GM12872 (cell line): ENCODE measurements at regions not wholly inside any gene's neighbourhood (a gene's known extent, or its start where the extent isn't known, plus 50 kb on each side); places are given as distances from the start of the nearest gene placed in this dataset.

Source experiments
- CTCF ChIP-seq: IDR thresholded peaks from 3 replicates; pipeline ENCODE4 v1.5.1; 2011; ENCODE audit warnings: low read depth, mild to moderate bottlenecking, low read length, moderate library complexity; ENCODE audit not compliant: insufficient read depth

DNA sequence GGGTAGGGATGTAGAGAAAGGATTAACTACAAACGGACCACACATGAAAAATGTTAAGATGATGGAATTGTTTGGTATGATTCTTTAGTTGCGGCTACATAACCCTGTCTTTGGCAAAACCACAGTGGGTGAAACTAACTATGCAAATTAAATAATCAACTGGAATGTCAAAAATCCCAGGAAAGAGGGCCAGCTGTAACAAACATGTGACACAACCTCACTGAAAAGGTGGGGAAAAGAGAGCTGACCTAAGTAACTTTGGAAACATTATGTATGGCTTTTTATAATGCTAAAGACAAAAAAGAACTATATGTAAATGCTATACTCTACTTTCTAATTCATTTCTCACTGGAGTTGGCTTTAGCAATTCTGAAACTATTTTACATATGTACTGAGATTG, 252.0 kb downstream of the MRPS30 start:
- TF ChIP-seq CTCF, result no peak

DNA sequence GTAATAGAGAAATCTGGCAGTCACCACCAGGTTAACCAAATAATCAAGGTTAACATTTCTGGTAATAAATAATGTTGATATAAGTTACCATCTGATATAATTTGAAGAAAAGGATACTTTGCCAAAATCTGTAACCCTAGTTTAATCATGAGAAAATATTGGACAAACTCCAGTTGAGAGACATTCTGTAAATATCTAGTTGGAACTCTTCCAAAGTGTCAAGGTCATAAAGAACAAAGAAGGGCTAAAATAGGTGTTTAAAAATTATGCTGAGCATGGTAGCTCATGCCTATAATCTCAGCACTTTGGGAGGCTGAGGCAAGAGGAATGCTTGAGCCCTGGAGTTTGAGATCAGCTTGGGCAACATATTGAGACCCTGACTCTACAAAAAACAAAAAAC, 253.3 kb downstream of the MRPS30 start:
- no peak for TF ChIP-seq CTCF

DNA sequence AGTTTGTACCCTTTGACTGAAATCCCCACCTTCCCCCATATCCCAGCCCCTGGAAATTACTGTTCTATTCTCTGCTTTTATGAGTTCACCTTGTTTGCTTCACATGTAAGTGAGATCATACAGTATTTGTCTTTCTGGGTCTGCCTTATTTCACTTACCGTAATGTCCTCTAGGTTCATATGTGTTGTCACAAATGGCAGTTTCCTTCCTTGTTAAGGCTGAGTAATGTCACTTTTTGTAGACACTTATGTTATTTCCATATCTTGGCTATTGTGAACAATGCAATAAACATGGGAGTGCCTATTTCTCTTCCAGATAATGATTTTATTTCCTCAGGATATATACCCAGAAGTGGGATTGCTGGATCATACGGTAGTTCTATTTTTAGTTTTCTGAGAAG, 272.3 kb downstream of the MRPS30 start:
- TF ChIP-seq CTCF, result no peak

DNA sequence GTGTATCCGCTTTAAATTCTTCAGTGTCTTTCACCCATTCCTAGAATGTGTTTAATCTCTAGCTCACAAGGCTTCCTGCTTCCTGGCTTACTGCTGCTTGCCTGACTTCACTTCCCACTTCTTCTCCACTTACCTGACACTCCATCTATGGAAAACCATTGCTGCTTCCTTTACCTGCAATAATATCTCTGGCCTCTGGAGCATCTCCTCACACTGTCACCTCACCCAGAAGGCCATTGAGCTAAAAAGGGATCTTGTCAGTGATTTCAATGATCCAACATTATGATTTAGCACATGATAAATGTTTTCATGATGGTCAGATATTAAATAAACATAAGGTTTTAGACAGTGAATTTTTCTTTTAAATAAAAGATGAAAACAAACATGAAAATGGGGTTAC, 281.1 kb downstream of the MRPS30 start:
- TF ChIP-seq CTCF, result no peak

DNA sequence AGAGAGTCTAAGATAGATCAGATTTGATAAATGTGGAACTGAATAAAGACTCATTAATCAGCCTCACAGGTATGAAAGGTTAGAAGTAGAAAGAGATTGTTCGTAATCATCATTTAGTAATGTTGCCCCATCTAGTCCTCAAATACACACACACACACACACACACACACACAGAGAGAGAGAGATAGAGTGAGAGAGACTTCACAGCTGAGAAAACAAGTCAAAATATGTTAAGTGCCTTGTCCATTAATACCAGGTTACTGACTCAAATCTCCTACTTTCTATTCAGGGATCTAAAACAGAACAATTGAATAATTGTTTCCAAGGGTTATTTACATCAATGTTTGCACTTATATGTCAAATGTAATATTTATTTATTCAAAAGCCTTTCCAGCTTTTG, 284.6 kb downstream of the MRPS30 start:
- no peak for TF ChIP-seq CTCF

- no peak for TF ChIP-seq CTCF
Measured at GRCh38 chr5:45094876-45095440, 286.2 kb downstream of the MRPS30 start.

GRCh38 chr5:45098483-45098882, 289.7 kb downstream of the MRPS30 start:
- TF ChIP-seq CTCF, result no peak

GRCh38 chr5:45101146-45101545, 292.4 kb downstream of the MRPS30 start:
- TF ChIP-seq CTCF, result no peak
